MCF 10A (cell line): ENCODE measurements at regions not wholly inside any gene's neighbourhood (a gene's known extent, or its start where the extent isn't known, plus 50 kb on each side); places are given as distances from the start of the nearest gene placed in this dataset.

Source experiments
- BruUV-seq: library from RNA; stranded (reverse); fragments of 400-500 nt; replicated peaks from 2 replicates; lab custom pipeline; 2021; lab: Mats Ljungman, UMichigan
- CTCF ChIA-PET: fragments of 300-600 bp; sonication (Branson Sonifier 250); formaldehyde crosslinking; extraction: SDS; loops from one replicate; lab custom pipeline; 2021; ENCODE audit warnings: antibody characterized with exemption, inconsistent platforms; lab: Yijun Ruan, JAX
- POLR2A ChIA-PET: fragments of 300-600, 350-650 bp; sonication (Branson Sonifier 250); formaldehyde crosslinking; extraction: SDS; loops from one replicate; lab custom pipeline; 2020; ENCODE audit warnings: antibody characterized with exemption, inconsistent platforms; lab: Yijun Ruan, JAX
- DNase-seq: peaks from one replicate; pipeline ENCODE4 v3.0.0-alpha.2; 2018; ENCODE audit not compliant: unreplicated experiment
- H3K27ac Mint-ChIP-seq: one replicate; pipeline ENCODE4 v1.8.0; 2022; ENCODE audit warnings: mild to moderate bottlenecking, low read depth, mixed read lengths; ENCODE audit not compliant: unreplicated experiment
- H3K27me3 Mint-ChIP-seq: one replicate; pipeline ENCODE4 v1.8.0; 2022; ENCODE audit warnings: mixed read lengths; ENCODE audit not compliant: insufficient read depth, unreplicated experiment
- H3K36me3 Mint-ChIP-seq: one replicate; pipeline ENCODE4 v1.8.0; 2022; ENCODE audit warnings: mild to moderate bottlenecking, moderate library complexity, mixed read lengths; ENCODE audit not compliant: insufficient read depth, unreplicated experiment
- H3K4me1 Mint-ChIP-seq: one replicate; pipeline ENCODE4 v1.8.0; 2022; ENCODE audit warnings: mixed read lengths; ENCODE audit not compliant: insufficient read depth, unreplicated experiment
- H3K4me3 Mint-ChIP-seq: one replicate; pipeline ENCODE4 v1.8.0; 2022; ENCODE audit warnings: mild to moderate bottlenecking, moderate library complexity, mixed read lengths; ENCODE audit not compliant: unreplicated experiment
- H3K9me3 Mint-ChIP-seq: one replicate; pipeline ENCODE4 v1.8.0; 2022; ENCODE audit warnings: mixed read lengths; ENCODE audit not compliant: unreplicated experiment
- CTCF ChIP-seq: fragments of 200-600 bp; IDR thresholded peaks from one replicate; pipeline ENCODE4 v1.8.0; 2022; ENCODE audit warnings: antibody characterized with exemption, mild to moderate bottlenecking; ENCODE audit not compliant: unreplicated experiment
- intact Hi-C: fragments of 100-400 bp; cut with micrococcal nuclease; formaldehyde crosslinking; loops from 2 replicates; pipeline ENCODE4 v1.14.1; 2022

GRCh38 chr13:40406405-40407120 is 259.9 kb downstream of the FOXO1 start:
- H3K4me1 Mint-ChIP-seq = peaks cover 56% of the 10 kb centered on the region
- TF ChIP-seq CTCF = no peak
- POLR2A ChIA-PET = interaction anchor here (0.6 to 1.5 kb wide), 4 partner anchors 15 to 197 kb away, joined by 3 to 4 read pairs (median 3); no protein-coding TSS in a partner anchor

GRCh38 chr13:40407567-40407966 is 258.9 kb downstream of the FOXO1 start:
- intact Hi-C loops = loop anchor here (10.0 kb wide), 1 partner anchor 257 kb away; the partner anchor contains the start of gene FOXO1
- DNase-seq = no peak
- no peak for TF ChIP-seq CTCF
- Mint-ChIP-seq H3K27ac (peak overlapping the region; percentile 94), H3K9me3 (peaks cover 6% of the 10 kb centered on the region), H3K36me3 (peaks cover 5% of the 10 kb centered on the region), H3K4me1 (peaks cover 46% of the 10 kb centered on the region), H3K4me3 (no peak overlapping the region), H3K27me3 (no peaks in the 10 kb centered on the region)
- POLR2A ChIA-PET = interaction anchor here (0.6 to 1.5 kb wide), 5 partner anchors 12 to 342 kb away, joined by 3 to 4 read pairs (median 3); no protein-coding TSS in a partner anchor
- CTCF ChIA-PET = interaction anchor here (0.7 to 1.5 kb wide), 3 partner anchors 13 to 175 kb away, joined by 4 to 8 read pairs (median 4); no protein-coding TSS in a partner anchor
- BruUV-seq = no TSS peak

More at GRCh38 chr13:40406405-40407120, 259.9 kb downstream of the FOXO1 start:
- H3K36me3 Mint-ChIP-seq = peaks cover 5% of the 10 kb centered on the region
- no TSS peak for BruUV-seq
- H3K9me3 Mint-ChIP-seq = peaks cover 6% of the 10 kb centered on the region
- peak; percentile 62 for DNase-seq
- H3K27me3 Mint-ChIP-seq = no peaks in the 10 kb centered on the region
- CTCF ChIA-PET = interaction anchor here (0.5 to 0.7 kb wide), 2 partner anchors 32 to 97 kb away, joined by 3 to 4 read pairs; no protein-coding TSS in a partner anchor
- intact Hi-C loops = loop anchor here (10.0 kb wide), 1 partner anchor 258 kb away; the partner anchor contains the start of gene FOXO1
- H3K4me3 Mint-ChIP-seq = peak overlapping the region; percentile 57
- peak overlapping the region; percentile 94 for H3K27ac Mint-ChIP-seq

- no TSS peak for BruUV-seq
- CTCF ChIA-PET = interaction anchor here (1.5 kb wide), 1 partner anchor 12 kb away, joined by 8 read pairs; no protein-coding TSS in a partner anchor
- DNase-seq = peak; percentile 52
- intact Hi-C loops = loop anchor here (10.0 kb wide), 1 partner anchor 256 kb away; the partner anchor contains the start of gene FOXO1
- peaks cover 5% of the 10 kb centered on the region for H3K36me3 Mint-ChIP-seq
- H3K27ac Mint-ChIP-seq = peak overlapping the region; percentile 94
- peaks cover 36% of the 10 kb centered on the region for H3K4me1 Mint-ChIP-seq
- POLR2A ChIA-PET = interaction anchor here (0.7 kb wide), 1 partner anchor 45 kb away, joined by 3 read pairs; no protein-coding TSS in a partner anchor
- H3K4me3 Mint-ChIP-seq = no peak overlapping the region
- H3K9me3 Mint-ChIP-seq = peaks cover 6% of the 10 kb centered on the region
- TF ChIP-seq CTCF = no peak
- H3K27me3 Mint-ChIP-seq = no peaks in the 10 kb centered on the region
Measured at GRCh38 chr13:40408602-40409001, 257.8 kb downstream of the FOXO1 start.

- ChIA-PET CTCF (interaction anchor here (0.6 kb wide), 1 partner anchor 248 kb away, joined by 3 read pairs; no protein-coding TSS in a partner anchor), POLR2A (interaction anchor here (0.7 kb wide), 1 partner anchor 44 kb away, joined by 3 read pairs; no protein-coding TSS in a partner anchor)
- Mint-ChIP-seq H3K27ac (peak overlapping the region; percentile 94), H3K27me3 (no peaks in the 10 kb centered on the region), H3K4me3 (no peak overlapping the region), H3K4me1 (peaks cover 33% of the 10 kb centered on the region), H3K9me3 (peaks cover 6% of the 10 kb centered on the region), H3K36me3 (peaks cover 5% of the 10 kb centered on the region)
- BruUV-seq = no TSS peak
- intact Hi-C loops = loop anchor here (10.0 kb wide), 1 partner anchor 256 kb away; the partner anchor contains the start of gene FOXO1
- DNase-seq = no peak
- no peak for TF ChIP-seq CTCF
Measured at GRCh38 chr13:40409278-40409677, 257.2 kb downstream of the FOXO1 start.
